RWPE2 (cell line): ENCODE measurements at regions not wholly inside any gene's neighbourhood (a gene's known extent, or its start where the extent isn't known, plus 50 kb on each side); places are given as distances from the start of the nearest gene placed in this dataset.
A peak's percentile ranks its signal among the peaks of the same experiment; 100 is the strongest.

Experiments
- ATAC-seq: fragments of 200-7000 bp; cut with Tn5 transposase; 3 replicates; pipeline ENCODE4 v1.9.1; 2021; ENCODE audit warnings: low read depth
- DNase-seq: peaks from one replicate; pipeline ENCODE4 v3.0.0-alpha.2; 2020; ENCODE audit warnings: low spot score
- H3K27ac ChIP-seq: fragments of 450-650 bp; 2 replicates; pipeline ENCODE4 v1.5.1; 2017; ENCODE audit warnings: mild to moderate bottlenecking; ENCODE audit not compliant: poor library complexity, severe bottlenecking
- H3K27me3 ChIP-seq: fragments of 250-450 bp; sonication (Bioruptor Pico); 2 replicates; pipeline ENCODE4 v1.5.1; 2021; ENCODE audit warnings: mild to moderate bottlenecking, moderate library complexity; ENCODE audit not compliant: insufficient read depth, poor library complexity, severe bottlenecking
- H3K36me3 ChIP-seq: fragments of 250-450 bp; sonication (Bioruptor Pico); 2 replicates; pipeline ENCODE4 v1.5.1; 2020; ENCODE audit warnings: low read depth, mild to moderate bottlenecking, moderate library complexity
- H3K4me1 ChIP-seq: fragments of 250-450 bp; sonication (Bioruptor Pico); 2 replicates; pipeline ENCODE4 v1.5.1; 2021; ENCODE audit warnings: mild to moderate bottlenecking, moderate library complexity; ENCODE audit not compliant: insufficient read depth, poor library complexity, severe bottlenecking
- H3K4me3 ChIP-seq: fragments of 250-450 bp; sonication (Bioruptor Pico); 2 replicates; pipeline ENCODE4 v1.5.1; 2021; ENCODE audit warnings: mild to moderate bottlenecking, moderate library complexity; ENCODE audit not compliant: severe bottlenecking
- H3K9me3 ChIP-seq: fragments of 250-450 bp; sonication (Bioruptor Pico); 2 replicates; pipeline ENCODE4 v1.5.1; 2021; ENCODE audit warnings: mild to moderate bottlenecking, moderate library complexity; ENCODE audit not compliant: severe bottlenecking
- CTCF ChIP-seq: fragments of 450-650 bp; IDR thresholded peaks from one replicate; pipeline ENCODE4 v1.5.1; 2017; ENCODE audit warnings: mild to moderate bottlenecking, moderate library complexity; ENCODE audit not compliant: poor library complexity, severe bottlenecking

DNA sequence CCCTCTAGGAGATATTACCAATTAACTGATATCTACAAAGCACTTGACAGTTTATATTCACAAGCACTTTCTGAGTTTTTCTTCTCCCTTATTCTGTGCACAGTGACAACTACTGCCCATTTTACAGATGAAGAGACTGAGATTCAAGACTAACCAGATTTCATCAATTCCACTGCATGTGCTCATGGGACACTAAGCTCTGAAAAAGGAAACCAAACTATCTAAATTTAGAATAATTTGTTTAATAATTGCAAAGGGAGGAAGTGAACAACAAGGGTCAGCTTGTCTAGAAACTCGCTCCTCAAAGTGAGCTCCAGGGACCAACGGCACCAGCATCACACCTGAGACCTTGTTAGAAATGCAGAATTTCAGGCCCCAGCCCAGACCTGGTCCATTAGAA lies 50.8 kb upstream of the MYLIP start:
- Histone ChIP-seq H3K4me1 (no peaks in the 10 kb centered on the region), H3K27me3 (peaks cover 12% of the 10 kb centered on the region), H3K27ac (no peak overlapping the region), H3K36me3 (no peaks in the 10 kb centered on the region), H3K9me3 (no peaks in the 10 kb centered on the region), H3K4me3 (no peak overlapping the region)
- no peak for TF ChIP-seq CTCF
- no peak for ATAC-seq
- no peak for DNase-seq

- Histone ChIP-seq H3K9me3 (no peaks in the 10 kb centered on the region), H3K36me3 (no peaks in the 10 kb centered on the region), H3K4me3 (no peak overlapping the region), H3K4me1 (no peaks in the 10 kb centered on the region), H3K27me3 (no peaks in the 10 kb centered on the region), H3K27ac (no peak overlapping the region)
- no peak for TF ChIP-seq CTCF
- ATAC-seq (no peak), DNase-seq (no peak)
These were observed 59.2 kb upstream of the MYLIP start for GRCh38 chr6:16069671-16070070.

GRCh38 chr6:16069222-16069621 lies 59.7 kb upstream of the MYLIP start:
- ATAC-seq = no peak
- TF ChIP-seq CTCF = no peak
- Histone ChIP-seq H3K27me3 (no peaks in the 10 kb centered on the region), H3K4me3 (no peak overlapping the region), H3K27ac (no peak overlapping the region), H3K4me1 (no peaks in the 10 kb centered on the region), H3K9me3 (no peaks in the 10 kb centered on the region), H3K36me3 (no peaks in the 10 kb centered on the region)
- no peak for DNase-seq

DNA sequence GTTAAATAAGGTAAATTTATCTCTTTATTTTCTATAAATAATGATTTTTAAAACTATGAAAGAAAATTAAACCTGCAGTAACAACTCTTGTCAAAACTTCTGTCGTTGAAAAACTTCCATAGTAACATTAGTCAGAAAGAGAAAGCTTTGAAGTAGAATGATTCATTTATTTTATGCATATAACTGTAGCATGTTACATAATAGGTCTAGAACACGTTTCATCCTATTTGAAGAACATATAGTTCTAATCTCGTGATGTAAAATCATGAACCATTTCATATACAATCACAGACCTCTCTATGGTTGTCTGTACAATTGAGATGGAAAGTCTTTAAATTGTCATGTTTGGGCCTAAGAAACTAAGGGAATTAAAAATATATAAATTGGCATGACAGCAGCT lies 61.3 kb upstream of the MYLIP start:
- Histone ChIP-seq H3K36me3 (no peaks in the 10 kb centered on the region), H3K4me1 (no peaks in the 10 kb centered on the region), H3K27ac (no peak overlapping the region), H3K4me3 (no peak overlapping the region), H3K27me3 (no peaks in the 10 kb centered on the region), H3K9me3 (no peaks in the 10 kb centered on the region)
- ATAC-seq = peak; percentile 54; the same call in 2 of the 3 replicates
- no peak for TF ChIP-seq CTCF
- DNase-seq = no peak

GRCh38 chr6:16064671-16065072 lies 64.2 kb upstream of the MYLIP start:
- H3K9me3 ChIP-seq = no peaks in the 10 kb centered on the region
- no peaks in the 10 kb centered on the region for H3K36me3 ChIP-seq
- H3K4me3 ChIP-seq = no peak overlapping the region
- H3K27ac ChIP-seq = no peak overlapping the region
- H3K4me1 ChIP-seq = no peaks in the 10 kb centered on the region
- H3K27me3 ChIP-seq = no peaks in the 10 kb centered on the region
- no peak for ATAC-seq
- DNase-seq = no peak
- no peak for TF ChIP-seq CTCF
